ENCODE measurements at regions not wholly inside any gene's neighbourhood (a gene's known extent, or its start where the extent isn't known, plus 50 kb on each side); places are given as distances from the start of the nearest gene placed in this dataset.

GRCh38 chr13:90105276-90105675 lies 1242.2 kb upstream of the MIR17HG start (continued):
- TF ChIP-seq CTCF (IDR thresholded peaks at IDR 0.05 in 2 of 3, conservative IDR thresholded peaks at IDR 0.05 in 1 of 3; ENCODE audit: borderline replicate concordance in 1 of 3, insufficient read depth in 1 of 3, low read depth in 2 of 3, low read length in 2 of 3): no peak
- TF ChIP-seq EZH2phosphoT487 (IDR thresholded peaks at IDR 0.05; ENCODE audit: borderline replicate concordance): no peak
- no peak for TF ChIP-seq POLR2AphosphoS5 (IDR thresholded peaks at IDR 0.05; ENCODE audit: low read depth, low read length)
- TF ChIP-seq MAX (IDR thresholded peaks at IDR 0.05): no peak
- no peak for TF ChIP-seq REST (IDR thresholded peaks at IDR 0.05; ENCODE audit: low read depth)
- no peak for TF ChIP-seq RAD21 (IDR thresholded peaks at IDR 0.05; ENCODE audit: low read depth)

- RAD21 ChIA-PET (ENCODE audit: low non-redundant PET in 1 of 2, low total read pairs in 2 of 2, uncharacterized antibody in 2 of 2, unreplicated experiment in 2 of 2): no interaction called here
- no peaks in the 10 kb centered on the region; the same call in 1 of the 2 replicates for H4K20me1 ChIP-seq (ENCODE audit: insufficient read depth)
- CTCF ChIA-PET: no interaction called here
- DNase-seq (ENCODE audit: low read depth, low spot score) (no peak), ATAC-seq (no peak)
- H3K36me3 ChIP-seq (ENCODE audit: control insufficient read depth in 1 of 2, insufficient read depth in 2 of 2, low read length in 2 of 2): no peaks in the 10 kb centered on the region
- no peak overlapping the region for H3K27ac ChIP-seq (ENCODE audit: low read depth, low read length)
- H3K27me3 ChIP-seq (ENCODE audit: insufficient read depth, low read length): no peaks in the 10 kb centered on the region
- POLR2A ChIA-PET: interaction anchor here (0.7 kb wide), 1 partner anchor 56 kb away, joined by 3 read pairs; no protein-coding TSS in a partner anchor
- H3K4me3 ChIP-seq (replicated peaks in 1 of 2; ENCODE audit: low read depth in 1 of 2, low read length in 2 of 2): no peak overlapping the region
- H3K9me3 ChIP-seq (ENCODE audit: control insufficient read depth in 1 of 2, insufficient read depth in 1 of 2, low read depth in 1 of 2, low read length in 2 of 2): no peaks in the 10 kb centered on the region; a peak in 2 of 4 replicates
- no peak overlapping the region for H3K4me2 ChIP-seq (ENCODE audit: low read length)
- no peaks in the 10 kb centered on the region for H3K79me2 ChIP-seq (ENCODE audit: insufficient read depth, low read length)
- no peak overlapping the region for H2AFZ ChIP-seq (ENCODE audit: low read depth, low read length, poor library complexity, severe bottlenecking)
- H3K4me1 ChIP-seq (ENCODE audit: control insufficient read depth in 1 of 2, insufficient read depth in 2 of 2, low read length in 2 of 2): no peaks in the 10 kb centered on the region
- H3K9ac ChIP-seq (ENCODE audit: low read length): no peak overlapping the region
- no peaks in the 10 kb centered on the region for H3K9me2 ChIP-seq (ENCODE audit: insufficient read depth)
- intact Hi-C loops (cut with micrococcal nuclease): no loop called here
- BruUV-seq (replicated peaks): no TSS peak
- TF ChIP-seq SRF (IDR thresholded peaks at IDR 0.05; ENCODE audit: low read depth) (no peak), JUND (IDR thresholded peaks at IDR 0.05) (no peak), FOSL1 (IDR thresholded peaks at IDR 0.05; ENCODE audit: low read depth) (no peak), ELF1 (IDR thresholded peaks at IDR 0.05; ENCODE audit: borderline replicate concordance, low read depth) (no peak), REST (IDR thresholded peaks at IDR 0.05; ENCODE audit: low read depth) (no peak), ZBTB33 (IDR thresholded peaks at IDR 0.05; ENCODE audit: extremely low read depth, insufficient replicate concordance, low read length) (no peak), YY1 (IDR thresholded peaks at IDR 0.05; ENCODE audit: extremely low read depth, insufficient replicate concordance, low read depth, low read length) (no peak)
Observed at GRCh38 chr13:90105849-90106496, 1241.5 kb upstream of the MIR17HG start.

All from HCT116 (cell line).